ENCODE measurements at regions not wholly inside any gene's neighbourhood (a gene's known extent, or its start where the extent isn't known, plus 50 kb on each side); places are given as distances from the start of the nearest gene placed in this dataset.

DNA sequence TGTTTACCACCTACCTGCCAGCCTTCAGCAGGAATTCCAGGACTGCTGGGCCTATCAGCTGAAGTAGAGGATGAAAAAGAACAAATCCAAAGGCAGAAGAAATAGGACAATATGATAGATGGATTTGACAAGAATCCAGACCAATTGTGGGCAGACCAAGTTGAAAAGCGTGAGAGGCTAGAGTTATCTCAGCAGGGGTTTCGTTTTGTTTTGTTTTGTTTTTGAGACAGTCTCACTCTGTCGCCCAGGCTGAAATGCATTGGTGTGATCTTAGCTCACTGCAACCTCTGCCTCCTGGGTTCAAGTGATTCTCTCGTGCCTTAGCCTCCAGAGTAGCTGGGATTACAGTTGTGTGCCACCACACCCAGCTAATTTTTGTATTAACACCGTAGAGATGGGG, 113.2 kb downstream of the PALM2AKAP2 start:
- no peaks in the 10 kb centered on the region for H3K4me1 Mint-ChIP-seq
- DNase-seq: no peak
- H3K9me3 Mint-ChIP-seq: no peaks in the 10 kb centered on the region
- H3K27me3 Mint-ChIP-seq (ENCODE audit: low read depth in 3 of 3): peaks cover 0 to 7% (median 7%) of the 10 kb centered on the region in 3 donors
- H3K4me3 Mint-ChIP-seq: no peak overlapping the region
- no peak overlapping the region for H3K27ac Mint-ChIP-seq
- H3K36me3 Mint-ChIP-seq: no peaks in the 10 kb centered on the region

DNA sequence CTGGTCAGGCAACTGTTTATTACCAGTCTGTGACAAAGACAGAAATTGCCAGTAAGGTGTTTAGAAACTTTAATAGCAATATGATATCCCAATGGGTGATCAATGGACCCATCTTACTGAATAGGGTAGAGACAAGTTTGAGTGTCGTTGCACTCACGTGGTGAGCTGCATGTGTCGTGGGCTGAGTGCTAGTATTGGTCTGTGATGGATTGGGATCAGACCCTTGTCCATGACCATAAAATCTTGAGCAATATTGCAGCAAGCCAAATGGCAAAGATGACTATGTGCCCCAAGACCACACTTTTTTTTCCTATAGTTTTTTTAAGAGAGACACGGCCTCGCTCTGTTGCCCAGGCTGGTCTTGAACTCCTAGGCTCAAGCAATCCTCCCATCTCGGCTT, 114.5 kb downstream of the PALM2AKAP2 start:
- no peaks in the 10 kb centered on the region for H3K9me3 Mint-ChIP-seq
- no peaks in the 10 kb centered on the region for H3K36me3 Mint-ChIP-seq
- no peak overlapping the region for H3K27ac Mint-ChIP-seq
- peaks cover 0 to 7% (median 7%) of the 10 kb centered on the region in 3 donors for H3K27me3 Mint-ChIP-seq (ENCODE audit: low read depth in 3 of 3)
- H3K4me3 Mint-ChIP-seq: no peak overlapping the region
- H3K4me1 Mint-ChIP-seq: no peaks in the 10 kb centered on the region
- no peak for DNase-seq

DNA sequence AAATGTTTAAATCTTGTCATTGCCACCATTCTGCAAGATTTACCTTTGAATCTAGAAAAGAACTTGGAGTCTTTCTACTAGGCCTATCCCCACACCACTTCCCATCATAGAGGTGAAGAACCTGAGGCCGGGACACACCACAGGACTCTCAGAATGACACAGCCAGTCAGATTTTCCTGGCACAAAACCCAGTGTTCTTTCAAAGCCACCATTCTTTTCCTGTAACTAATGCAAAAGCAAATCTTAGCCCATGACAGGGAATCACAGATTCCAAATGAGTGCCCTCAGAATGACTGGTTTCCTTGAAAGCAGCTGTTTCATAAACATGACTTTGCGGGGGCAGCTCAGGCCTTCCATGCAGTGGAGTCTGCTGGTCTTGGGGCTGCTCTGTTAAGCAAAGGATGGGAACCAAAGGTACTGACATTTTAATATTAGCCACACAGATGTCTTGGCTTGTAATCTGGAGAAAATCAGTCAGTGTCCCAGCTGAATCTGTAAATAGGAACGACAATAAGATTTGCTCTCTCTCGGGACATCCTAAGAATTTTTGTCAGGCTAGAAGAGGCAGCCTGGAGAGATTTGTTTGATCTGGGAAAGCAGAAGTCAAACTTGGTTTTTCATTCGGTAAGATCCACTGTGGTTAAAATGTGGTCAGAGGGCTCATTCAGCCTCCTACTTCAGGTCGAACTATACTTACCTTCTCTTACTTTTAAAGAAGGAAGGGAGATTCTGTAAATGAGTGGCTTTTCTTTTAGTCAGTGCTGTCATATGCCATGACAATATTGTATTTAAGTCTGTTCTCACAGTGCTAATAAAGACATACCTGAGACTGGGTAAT, 115.1 kb downstream of the PALM2AKAP2 start:
- DNase-seq: no peak
- Mint-ChIP-seq H3K9me3 (no peaks in the 10 kb centered on the region), H3K27ac (no peak overlapping the region), H3K36me3 (no peaks in the 10 kb centered on the region), H3K4me1 (no peaks in the 10 kb centered on the region), H3K4me3 (no peak overlapping the region), H3K27me3 (ENCODE audit: low read depth in 3 of 3) (peaks cover 0 to 7% (median 4%) of the 10 kb centered on the region in 3 donors)

DNA sequence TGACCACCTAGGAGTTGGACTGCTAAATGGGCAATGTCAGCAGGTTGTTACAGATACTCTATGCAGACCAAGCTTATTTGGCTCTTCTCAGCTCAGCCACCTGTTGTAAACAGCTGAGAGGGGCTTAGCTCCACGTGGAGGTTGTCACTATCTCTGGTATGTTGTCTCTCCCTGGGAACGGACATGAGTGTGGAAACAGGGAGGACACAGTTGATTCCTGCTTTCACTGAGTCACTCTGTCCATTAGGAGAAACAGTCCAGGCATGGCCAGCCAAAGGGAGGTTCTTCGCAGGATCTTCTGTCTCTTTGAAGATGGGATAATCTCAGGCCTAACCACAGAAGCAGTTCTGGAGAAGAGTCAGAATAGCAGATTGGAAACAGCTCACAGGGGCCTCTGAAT, 121.2 kb downstream of the PALM2AKAP2 start:
- Mint-ChIP-seq H3K9me3 (no peaks in the 10 kb centered on the region), H3K27me3 (ENCODE audit: low read depth in 3 of 3) (no peaks in the 10 kb centered on the region), H3K36me3 (no peaks in the 10 kb centered on the region), H3K27ac (no peak overlapping the region), H3K4me1 (no peaks in the 10 kb centered on the region), H3K4me3 (no peak overlapping the region)
- no peak for DNase-seq

DNA sequence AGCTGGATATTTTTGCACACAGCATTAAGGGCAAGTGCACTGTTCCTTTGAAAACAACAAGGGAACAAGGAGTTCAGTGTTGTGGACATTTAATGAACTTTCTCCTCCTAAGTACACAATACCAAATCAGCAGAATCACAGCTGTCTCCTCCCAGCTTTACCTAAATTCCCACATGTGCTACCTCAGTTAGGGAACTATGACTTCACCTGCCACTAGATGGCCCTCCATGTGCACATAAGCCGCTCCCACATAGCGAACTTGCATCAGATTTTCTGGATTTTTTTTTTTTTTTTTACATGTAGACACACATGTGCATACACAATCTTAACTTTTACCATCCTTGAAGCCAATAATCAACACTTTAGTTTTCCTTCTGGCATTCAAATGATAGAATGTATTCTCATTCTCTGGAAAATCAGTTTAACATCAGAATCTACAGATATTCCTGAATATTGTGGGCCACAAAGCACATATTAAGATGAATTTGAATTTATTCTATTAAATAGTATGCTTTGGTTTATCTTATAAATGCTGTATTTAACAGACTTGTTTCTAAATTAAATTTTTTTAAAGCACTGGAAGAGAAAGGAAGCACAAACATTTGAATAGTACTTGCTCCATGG, 123.6 kb downstream of the PALM2AKAP2 start:
- no peak overlapping the region for H3K4me3 Mint-ChIP-seq
- no peaks in the 10 kb centered on the region for H3K9me3 Mint-ChIP-seq
- DNase-seq: peak; percentile 22 to 38 (median 30)
- no peaks in the 10 kb centered on the region for H3K36me3 Mint-ChIP-seq
- no peak overlapping the region for H3K27ac Mint-ChIP-seq
- H3K27me3 Mint-ChIP-seq (ENCODE audit: low read depth in 3 of 3): peaks cover 0 to 2% (median 0%) of the 10 kb centered on the region in 3 donors
- no peaks in the 10 kb centered on the region for H3K4me1 Mint-ChIP-seq

DNA sequence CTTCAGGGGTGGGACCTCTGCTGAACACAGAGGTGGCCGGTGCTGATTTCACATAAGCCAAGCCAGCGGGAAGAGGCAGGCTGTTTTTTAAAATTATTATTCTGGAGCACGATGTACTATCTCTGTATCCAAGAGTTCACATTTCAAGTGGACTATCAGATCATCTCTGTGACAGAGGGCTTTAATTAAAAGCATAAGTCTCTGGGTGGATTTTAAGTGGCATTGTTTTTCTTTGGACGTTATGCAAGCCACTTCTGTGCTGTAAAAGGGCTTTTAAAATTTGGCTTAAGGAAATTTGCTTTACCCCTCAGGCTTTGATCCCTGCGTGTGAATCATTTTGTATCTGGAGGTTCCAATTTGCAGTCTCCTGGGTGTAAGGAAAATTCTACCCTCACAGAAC, 124.7 kb downstream of the PALM2AKAP2 start:
- Mint-ChIP-seq H3K9me3 (no peaks in the 10 kb centered on the region), H3K27me3 (ENCODE audit: low read depth in 3 of 3) (peaks cover 0 to 2% (median 0%) of the 10 kb centered on the region in 3 donors), H3K4me1 (no peaks in the 10 kb centered on the region), H3K27ac (no peak overlapping the region), H3K36me3 (no peaks in the 10 kb centered on the region), H3K4me3 (no peak overlapping the region)
- no peak for DNase-seq

DNA sequence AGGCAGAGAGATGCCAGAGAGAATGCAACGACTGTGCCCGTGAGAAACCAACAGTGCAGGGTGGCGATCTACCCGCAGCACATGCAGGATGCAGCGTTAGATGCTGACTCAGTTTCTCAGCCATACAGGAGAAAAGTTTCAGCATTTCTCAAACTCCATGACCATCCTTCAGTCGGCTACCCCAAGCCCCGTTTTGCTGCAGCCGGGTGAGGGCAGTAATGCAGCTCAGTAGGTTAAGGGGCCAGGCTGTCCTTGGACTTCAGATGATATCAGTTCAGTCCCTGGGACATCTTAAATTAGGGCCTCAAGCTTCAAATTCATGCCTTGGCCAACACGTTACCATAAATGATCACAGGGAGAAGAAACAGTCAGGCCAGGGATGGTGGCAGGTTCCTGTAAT, 125.5 kb downstream of the PALM2AKAP2 start:
- no peaks in the 10 kb centered on the region for H3K9me3 Mint-ChIP-seq
- H3K4me1 Mint-ChIP-seq: no peaks in the 10 kb centered on the region
- H3K36me3 Mint-ChIP-seq: no peaks in the 10 kb centered on the region
- no peak overlapping the region for H3K27ac Mint-ChIP-seq
- DNase-seq: no peak
- H3K27me3 Mint-ChIP-seq (ENCODE audit: low read depth in 3 of 3): peaks cover 0 to 2% (median 0%) of the 10 kb centered on the region in 3 donors
- H3K4me3 Mint-ChIP-seq: no peak overlapping the region

DNA sequence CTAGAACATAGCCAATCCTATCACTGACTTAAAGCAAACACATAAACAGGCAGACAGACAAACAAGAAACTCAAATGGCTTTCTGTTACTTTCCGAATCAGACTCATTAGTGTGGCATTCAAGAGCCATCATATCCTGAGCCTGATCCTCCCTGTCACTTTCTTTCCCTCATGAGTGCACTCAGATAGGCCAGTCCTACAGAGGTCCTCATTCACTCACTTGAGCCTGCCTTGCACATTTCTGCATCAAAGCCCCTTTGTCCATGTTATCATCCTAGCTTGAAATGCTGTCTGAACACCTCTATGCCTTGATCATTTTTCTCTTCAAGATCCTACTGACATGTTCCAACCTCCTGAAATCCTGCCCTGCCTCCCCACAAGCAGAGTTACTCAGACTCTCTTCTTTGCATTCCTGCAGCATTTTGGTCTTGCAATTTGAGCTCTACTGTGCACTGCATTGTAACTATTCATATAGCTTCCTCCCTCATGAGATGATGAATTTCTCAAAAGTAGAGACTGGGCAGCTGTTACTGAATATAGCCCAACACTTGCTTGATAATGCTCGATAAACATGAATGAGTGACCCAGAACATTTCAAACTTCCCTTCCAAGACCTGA, 126.9 kb downstream of the PALM2AKAP2 start:
- no peaks in the 10 kb centered on the region for H3K4me1 Mint-ChIP-seq
- H3K27me3 Mint-ChIP-seq (ENCODE audit: low read depth in 3 of 3): peaks cover 0 to 2% (median 0%) of the 10 kb centered on the region in 3 donors
- DNase-seq: no peak
- H3K27ac Mint-ChIP-seq: no peak overlapping the region
- H3K36me3 Mint-ChIP-seq: no peaks in the 10 kb centered on the region
- no peak overlapping the region for H3K4me3 Mint-ChIP-seq
- no peaks in the 10 kb centered on the region for H3K9me3 Mint-ChIP-seq

DNA sequence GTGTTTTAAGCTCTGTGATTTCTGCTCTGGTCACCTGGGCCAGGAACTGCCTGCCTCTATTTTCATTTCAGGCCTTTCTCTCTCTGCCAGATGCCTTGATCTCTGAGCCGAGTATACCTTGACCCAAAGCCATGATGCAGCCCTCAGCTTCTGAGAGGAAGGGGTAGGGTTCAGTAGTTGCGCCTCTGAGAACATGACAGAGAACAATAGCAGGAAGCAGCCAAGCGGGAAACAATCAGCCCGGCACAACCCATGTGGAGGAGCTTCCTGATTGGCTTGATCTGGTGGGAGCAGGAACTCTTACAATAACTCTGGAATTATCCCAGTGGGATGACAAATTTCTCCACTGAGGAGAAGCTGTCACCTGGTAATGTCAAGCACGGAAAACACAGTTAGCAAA, 127.4 kb downstream of the PALM2AKAP2 start:
- no peak overlapping the region for H3K4me3 Mint-ChIP-seq
- no peaks in the 10 kb centered on the region for H3K36me3 Mint-ChIP-seq
- no peak overlapping the region for H3K27ac Mint-ChIP-seq
- DNase-seq: no peak
- no peaks in the 10 kb centered on the region for H3K4me1 Mint-ChIP-seq
- no peaks in the 10 kb centered on the region for H3K9me3 Mint-ChIP-seq
- H3K27me3 Mint-ChIP-seq (ENCODE audit: low read depth in 3 of 3): peaks cover 0 to 2% (median 0%) of the 10 kb centered on the region in 3 donors

DNA sequence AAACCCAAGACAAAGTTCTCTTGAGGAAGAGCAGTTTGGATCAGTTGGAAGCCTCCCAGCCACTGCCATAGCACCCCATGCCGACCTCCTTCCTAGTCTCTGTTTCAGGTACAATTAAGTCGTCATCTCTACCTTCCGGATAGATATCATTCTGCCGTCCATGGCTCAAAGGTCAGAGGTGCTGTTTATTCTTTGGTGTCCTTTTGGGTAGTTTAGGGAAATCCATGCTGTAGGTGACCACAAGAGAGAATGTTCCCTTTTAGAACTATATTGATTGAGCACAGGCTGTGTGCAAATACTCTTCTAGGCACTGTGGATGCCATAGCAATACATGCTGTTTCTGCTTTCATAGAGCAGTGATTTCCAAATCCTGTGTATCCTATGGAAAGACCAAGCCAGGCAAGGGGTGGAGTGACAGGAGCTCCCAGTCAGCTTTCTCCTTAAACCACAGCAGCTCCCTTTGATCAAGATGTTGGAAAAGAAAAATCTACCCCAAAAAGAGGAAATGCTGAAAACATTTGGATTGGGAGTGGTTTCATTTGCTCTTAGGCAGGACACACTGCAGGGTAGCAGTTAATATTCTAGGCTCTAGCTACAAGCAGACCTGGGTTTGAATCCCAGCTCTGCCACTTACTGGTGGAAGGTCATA, 127.9 kb downstream of the PALM2AKAP2 start:
- Mint-ChIP-seq H3K27me3 (ENCODE audit: low read depth in 3 of 3) (peaks cover 0 to 2% (median 0%) of the 10 kb centered on the region in 3 donors), H3K4me3 (no peak overlapping the region), H3K9me3 (no peaks in the 10 kb centered on the region), H3K27ac (no peak overlapping the region), H3K36me3 (no peaks in the 10 kb centered on the region), H3K4me1 (no peaks in the 10 kb centered on the region)
- DNase-seq: no peak

DNA sequence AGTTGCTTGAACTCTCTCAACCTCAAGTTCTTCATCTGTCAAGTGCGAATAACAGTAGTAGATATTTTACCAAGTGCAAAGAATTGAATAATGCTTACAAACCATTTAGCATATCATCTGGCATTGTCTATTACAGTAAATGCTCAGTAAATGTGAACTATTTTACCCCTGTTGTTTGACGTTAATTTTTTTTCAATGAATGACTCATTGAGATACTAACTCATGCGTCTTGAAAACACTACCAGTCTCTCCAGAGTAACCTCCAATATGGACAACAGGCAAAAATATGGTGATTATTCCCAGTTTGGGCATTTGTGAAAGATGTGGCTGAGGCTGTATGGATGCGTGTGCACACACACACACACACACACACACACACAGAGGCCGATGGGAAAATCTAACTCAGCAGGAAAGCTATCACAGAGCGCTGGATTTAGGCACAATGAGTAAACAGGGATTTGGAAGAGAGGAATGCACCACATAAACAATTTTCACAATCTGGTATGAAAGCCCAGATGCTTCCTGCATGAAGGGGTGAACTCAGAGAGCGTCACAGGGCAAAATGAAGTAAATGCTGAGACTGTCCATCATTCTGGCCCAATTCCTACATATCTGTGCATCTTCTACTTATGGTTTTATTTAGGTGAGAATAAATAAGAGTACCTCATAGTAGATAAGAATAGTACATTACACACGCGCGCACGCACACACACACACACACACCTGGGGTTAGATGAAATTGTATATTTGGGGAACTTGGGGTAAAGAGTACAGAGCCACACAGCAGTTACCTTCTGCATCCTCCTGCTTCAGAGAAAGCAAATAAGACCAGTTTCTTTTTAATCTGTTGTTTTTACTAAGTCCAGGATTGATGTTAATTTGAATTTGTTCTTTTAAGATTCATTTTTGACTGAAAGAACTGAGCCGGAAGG, 128.7 kb downstream of the PALM2AKAP2 start:
- no peak overlapping the region for H3K4me3 Mint-ChIP-seq

DNA sequence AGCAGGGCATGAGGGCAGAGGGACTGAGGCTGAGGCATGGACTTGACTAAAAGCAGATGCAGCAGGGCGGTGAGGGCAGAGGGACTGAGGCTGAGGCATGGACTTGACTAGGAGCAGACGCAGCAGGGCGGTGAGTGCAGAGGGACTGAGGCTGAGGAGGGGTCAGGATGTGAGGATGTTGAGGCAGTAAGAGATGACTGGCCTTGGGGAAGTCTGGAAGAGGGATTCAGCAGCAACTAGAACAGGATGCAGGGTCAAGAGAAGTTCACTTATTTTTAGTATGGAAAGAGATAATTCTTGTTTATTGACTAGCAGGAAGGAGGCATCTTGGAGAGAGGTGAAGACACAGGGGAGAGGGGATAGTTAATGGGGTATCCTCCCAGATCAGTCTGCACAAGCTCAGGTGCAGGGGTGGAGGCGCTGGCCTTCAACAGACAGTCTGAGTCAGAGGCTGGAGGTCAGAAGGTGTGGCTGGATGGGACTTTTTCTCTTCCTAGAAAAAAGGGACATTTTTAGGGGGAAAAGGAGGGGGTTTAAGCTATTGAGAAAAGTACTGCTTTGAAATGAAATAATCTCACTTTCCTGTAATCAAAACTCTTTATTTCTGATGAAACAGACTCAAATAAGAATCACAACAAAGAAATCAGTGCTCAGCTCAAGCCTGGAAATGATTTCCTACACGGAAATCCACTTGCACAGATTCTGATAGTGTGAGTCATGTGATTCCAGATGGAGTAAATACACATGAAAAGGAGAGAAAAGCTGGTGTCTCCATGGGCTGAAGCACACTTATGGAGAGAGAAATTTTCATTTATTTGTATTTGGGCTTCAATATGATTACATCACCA, 130.9 kb downstream of the PALM2AKAP2 start:
- no peak overlapping the region for H3K4me3 Mint-ChIP-seq
- no peaks in the 10 kb centered on the region for H3K36me3 Mint-ChIP-seq
- H3K27ac Mint-ChIP-seq: no peak overlapping the region

More for the DNA sequence above, 128.7 kb downstream of the PALM2AKAP2 start:
- Mint-ChIP-seq H3K9me3 (no peaks in the 10 kb centered on the region), H3K36me3 (no peaks in the 10 kb centered on the region), H3K27ac (no peak overlapping the region), H3K27me3 (ENCODE audit: low read depth in 3 of 3) (peaks cover 0 to 2% (median 0%) of the 10 kb centered on the region in 3 donors), H3K4me1 (no peaks in the 10 kb centered on the region)
- DNase-seq: no peak

More for the DNA sequence above, 130.9 kb downstream of the PALM2AKAP2 start:
- Mint-ChIP-seq H3K9me3 (no peaks in the 10 kb centered on the region), H3K27me3 (ENCODE audit: low read depth in 3 of 3) (peaks cover 0 to 2% (median 0%) of the 10 kb centered on the region in 3 donors), H3K4me1 (no peaks in the 10 kb centered on the region)
- no peak for DNase-seq

All from immature natural killer cell (primary cell).